ENCODE measurements at regions not wholly inside any gene's neighbourhood (a gene's known extent, or its start where the extent isn't known, plus 50 kb on each side); places are given as distances from the start of the nearest gene placed in this dataset.
"Not testable (repeated sequence)": the region's sequence is repeated elsewhere in the genome, so short reads cannot be mapped to it uniquely, and the experiment has no call there.

GRCh38 chr5:9725265-9725664 is 95.1 kb upstream of the TAS2R1 start:
- TF ChIP-seq CTCF (conservative IDR thresholded peaks at IDR 0.05; ENCODE audit: low read length); EZH2phosphoT487 (IDR thresholded peaks at IDR 0.05; ENCODE audit: borderline replicate concordance, low read depth, low read length): not testable (repeated sequence)
